ENCODE measurements at regions not wholly inside any gene's neighbourhood (a gene's known extent, or its start where the extent isn't known, plus 50 kb on each side); places are given as distances from the start of the nearest gene placed in this dataset.

DNA sequence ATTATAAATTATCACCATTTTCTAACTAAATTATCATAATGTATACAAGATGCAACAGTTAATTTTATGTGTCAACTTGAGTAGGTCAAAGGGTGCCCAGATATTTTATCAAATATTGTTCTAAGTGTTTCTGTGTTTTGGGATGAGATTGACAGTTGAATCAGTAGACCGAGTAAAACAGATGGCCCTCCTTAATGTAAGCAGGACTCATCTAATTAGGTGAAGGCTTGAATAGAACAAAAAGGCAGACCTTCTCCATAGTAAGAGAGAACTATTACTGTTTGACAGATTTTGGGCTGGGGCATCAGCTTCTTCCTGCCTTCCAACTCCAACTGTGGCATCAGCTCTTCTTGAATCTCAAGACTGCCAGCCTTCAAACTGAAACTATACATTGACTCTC, 185.8 kb downstream of the TRAM1L1 start:
- TF ChIP-seq, protein P1, sequence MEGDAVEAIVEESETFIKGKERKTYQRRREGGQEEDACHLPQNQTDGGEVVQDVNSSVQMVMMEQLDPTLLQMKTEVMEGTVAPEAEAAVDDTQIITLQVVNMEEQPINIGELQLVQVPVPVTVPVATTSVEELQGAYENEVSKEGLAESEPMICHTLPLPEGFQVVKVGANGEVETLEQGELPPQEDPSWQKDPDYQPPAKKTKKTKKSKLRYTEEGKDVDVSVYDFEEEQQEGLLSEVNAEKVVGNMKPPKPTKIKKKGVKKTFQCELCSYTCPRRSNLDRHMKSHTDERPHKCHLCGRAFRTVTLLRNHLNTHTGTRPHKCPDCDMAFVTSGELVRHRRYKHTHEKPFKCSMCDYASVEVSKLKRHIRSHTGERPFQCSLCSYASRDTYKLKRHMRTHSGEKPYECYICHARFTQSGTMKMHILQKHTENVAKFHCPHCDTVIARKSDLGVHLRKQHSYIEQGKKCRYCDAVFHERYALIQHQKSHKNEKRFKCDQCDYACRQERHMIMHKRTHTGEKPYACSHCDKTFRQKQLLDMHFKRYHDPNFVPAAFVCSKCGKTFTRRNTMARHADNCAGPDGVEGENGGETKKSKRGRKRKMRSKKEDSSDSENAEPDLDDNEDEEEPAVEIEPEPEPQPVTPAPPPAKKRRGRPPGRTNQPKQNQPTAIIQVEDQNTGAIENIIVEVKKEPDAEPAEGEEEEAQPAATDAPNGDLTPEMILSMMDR (IDR thresholded peaks at IDR 0.05) = no peak
- DNase-seq (no peak), ATAC-seq (ENCODE audit: poor library complexity) (no peak)
- Histone ChIP-seq H3K4me1 (ENCODE audit: insufficient read depth, low read length) (no peaks in the 10 kb centered on the region), H3K4me3 (ENCODE audit: low read length) (no peak overlapping the region), H3K27me3 (ENCODE audit: control insufficient read depth in 1 of 2, insufficient read depth in 2 of 2, low read length in 2 of 2) (no peaks in the 10 kb centered on the region), H3K27ac (ENCODE audit: low read depth in 1 of 2, low read length in 2 of 2) (no peak overlapping the region), H3K36me3 (ENCODE audit: insufficient read depth, low read length) (no peaks in the 10 kb centered on the region), H3K9me3 (ENCODE audit: control insufficient read depth in 1 of 2, insufficient read depth in 1 of 2, low read length in 2 of 2) (no peaks in the 10 kb centered on the region)
- Mint-ChIP-seq H3K27me3 (no peaks in the 10 kb centered on the region), H3K36me3 (ENCODE audit: low read depth) (no peaks in the 10 kb centered on the region), H3K4me3 (no peak overlapping the region), H3K27ac (no peak overlapping the region), H3K9me3 (peaks cover 6% of the 10 kb centered on the region), H3K4me1 (ENCODE audit: low read depth) (no peaks in the 10 kb centered on the region)
- ChIA-PET CTCF (no interaction called here), POLR2A (no interaction called here)
- intact Hi-C loops (cut with DNase I, micrococcal nuclease) = no loop called here

DNA sequence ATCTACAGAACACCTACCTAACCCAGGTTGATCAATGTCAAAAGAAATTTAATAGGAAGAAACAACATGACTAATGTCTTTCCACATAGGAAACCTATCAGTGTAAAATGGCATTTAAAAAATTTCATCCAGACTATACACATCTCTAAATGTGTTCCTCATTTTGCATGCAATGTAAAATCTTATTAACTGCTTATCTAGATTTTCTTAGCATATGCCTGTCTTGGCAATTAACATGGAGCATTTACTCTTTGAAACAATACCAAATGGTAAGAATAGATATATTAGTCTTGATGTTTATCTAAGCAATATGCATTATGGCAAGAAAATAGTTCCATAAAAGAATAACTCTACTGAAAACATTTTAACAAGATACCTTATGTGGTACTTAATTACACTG, 199.8 kb downstream of the TRAM1L1 start:
- Histone ChIP-seq H3K9me3 (ENCODE audit: control insufficient read depth in 1 of 2, insufficient read depth in 1 of 2, low read length in 2 of 2) (peaks cover 0 to 4% of the 10 kb centered on the region in 2 experiments), H3K4me1 (ENCODE audit: insufficient read depth, low read length) (no peaks in the 10 kb centered on the region), H3K4me3 (ENCODE audit: low read length) (no peak overlapping the region), H3K36me3 (ENCODE audit: insufficient read depth, low read length) (no peaks in the 10 kb centered on the region), H3K27ac (ENCODE audit: low read depth in 1 of 2, low read length in 2 of 2) (no peak overlapping the region), H3K27me3 (ENCODE audit: control insufficient read depth in 1 of 2, insufficient read depth in 2 of 2, low read length in 2 of 2) (no peaks in the 10 kb centered on the region)
- CTCF ChIA-PET = no interaction called here
- no peaks in the 10 kb centered on the region for H3K27me3 Mint-ChIP-seq
- H3K9me3 Mint-ChIP-seq = peaks cover 6% of the 10 kb centered on the region
- POLR2A ChIA-PET = no interaction called here
- TF ChIP-seq, protein P1 (IDR thresholded peaks at IDR 0.05) = no peak
- DNase-seq (no peak), ATAC-seq (ENCODE audit: poor library complexity) (no peak)
- no peaks in the 10 kb centered on the region for H3K4me1 Mint-ChIP-seq (ENCODE audit: low read depth)
- H3K4me3 Mint-ChIP-seq = no peak overlapping the region
- no peak overlapping the region for H3K27ac Mint-ChIP-seq
- intact Hi-C loops (cut with DNase I, micrococcal nuclease) = no loop called here
- H3K36me3 Mint-ChIP-seq (ENCODE audit: low read depth) = no peaks in the 10 kb centered on the region

DNA sequence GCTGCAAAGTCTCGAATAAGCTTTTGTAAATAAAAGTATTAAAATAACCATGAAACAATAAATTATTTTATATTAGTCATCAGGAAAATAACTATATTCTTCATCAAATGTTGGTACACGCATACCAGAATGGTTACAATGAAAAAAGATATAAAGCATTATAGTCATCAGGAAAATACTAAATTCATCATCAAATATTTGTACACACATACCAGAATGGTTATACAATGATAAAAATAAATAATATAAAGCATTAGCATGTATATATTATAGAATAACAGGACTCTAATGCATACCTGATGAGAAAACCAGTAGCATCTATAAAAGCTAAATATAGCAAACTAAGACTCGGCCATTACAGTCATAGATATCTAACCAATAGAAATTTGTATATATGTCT, 202.9 kb downstream of the TRAM1L1 start:
- DNase-seq (no peak), ATAC-seq (ENCODE audit: poor library complexity) (no peak)
- CTCF ChIA-PET = no interaction called here
- Histone ChIP-seq H3K9me3 (ENCODE audit: control insufficient read depth in 1 of 2, insufficient read depth in 1 of 2, low read length in 2 of 2) (peaks cover 0 to 4% of the 10 kb centered on the region in 2 experiments), H3K4me3 (ENCODE audit: low read length) (no peak overlapping the region), H3K27me3 (ENCODE audit: control insufficient read depth in 1 of 2, insufficient read depth in 2 of 2, low read length in 2 of 2) (no peaks in the 10 kb centered on the region), H3K36me3 (ENCODE audit: insufficient read depth, low read length) (no peaks in the 10 kb centered on the region), H3K27ac (ENCODE audit: low read depth in 1 of 2, low read length in 2 of 2) (no peak overlapping the region), H3K4me1 (ENCODE audit: insufficient read depth, low read length) (no peaks in the 10 kb centered on the region)
- H3K27me3 Mint-ChIP-seq = no peaks in the 10 kb centered on the region
- H3K4me3 Mint-ChIP-seq = no peak overlapping the region
- no peaks in the 10 kb centered on the region for H3K4me1 Mint-ChIP-seq (ENCODE audit: low read depth)
- POLR2A ChIA-PET = no interaction called here
- TF ChIP-seq, protein P1 (IDR thresholded peaks at IDR 0.05) = no peak
- H3K9me3 Mint-ChIP-seq = peaks cover 6% of the 10 kb centered on the region
- H3K27ac Mint-ChIP-seq = no peak overlapping the region
- H3K36me3 Mint-ChIP-seq (ENCODE audit: low read depth) = no peaks in the 10 kb centered on the region
- intact Hi-C loops (cut with DNase I, micrococcal nuclease) = no loop called here
